ENCODE measurements at regions not wholly inside any gene's neighbourhood (a gene's known extent, or its start where the extent isn't known, plus 50 kb on each side); places are given as distances from the start of the nearest gene placed in this dataset.
A peak's percentile ranks its signal among the peaks of the same experiment; 100 is the strongest.

GRCh38 chr3:17846466-17846865 is 104.0 kb upstream of the TBC1D5 start:
- DNase-seq (ENCODE audit: low read depth), result no peak
- TF ChIP-seq POLR2A (IDR thresholded peaks at IDR 0.05; ENCODE audit: extremely low read depth, insufficient read length) (no peak), MAX (IDR thresholded peaks at IDR 0.05; ENCODE audit: low read depth, low read length) (no peak), CTCF (IDR thresholded peaks at IDR 0.05; ENCODE audit: low read depth, low read length) (no peak)
- no peak overlapping the region for H3K4me3 ChIP-seq (ENCODE audit: low read depth, low read length)

- TF ChIP-seq CTCF (IDR thresholded peaks at IDR 0.05; ENCODE audit: low read depth, low read length), result no peak
- no peak for TF ChIP-seq MAX (IDR thresholded peaks at IDR 0.05; ENCODE audit: low read depth, low read length)
- no peak for TF ChIP-seq MYC (IDR thresholded peaks at IDR 0.05; ENCODE audit: low read depth, low read length)
- no peak for TF ChIP-seq POLR2A (IDR thresholded peaks at IDR 0.05; ENCODE audit: extremely low read depth, insufficient read length)
- H3K4me3 ChIP-seq (ENCODE audit: low read depth, low read length), result no peak overlapping the region
- DNase-seq (ENCODE audit: low read depth), result no peak
Measured at GRCh38 chr3:17845026-17845812, 102.8 kb upstream of the TBC1D5 start.

- no peak for DNase-seq (ENCODE audit: low read depth)
- H3K4me3 ChIP-seq (ENCODE audit: low read depth, low read length), result no peak overlapping the region
- TF ChIP-seq CTCF (IDR thresholded peaks at IDR 0.05; ENCODE audit: low read depth, low read length) (no peak), MAX (IDR thresholded peaks at IDR 0.05; ENCODE audit: low read depth, low read length) (no peak), MYC (IDR thresholded peaks at IDR 0.05; ENCODE audit: low read depth, low read length) (no peak), POLR2A (IDR thresholded peaks at IDR 0.05; ENCODE audit: extremely low read depth, insufficient read length) (no peak)
Measured at GRCh38 chr3:17844236-17844635, 101.8 kb upstream of the TBC1D5 start.

- H3K4me3 ChIP-seq (ENCODE audit: low read depth, low read length), result no peak overlapping the region
- TF ChIP-seq CTCF (IDR thresholded peaks at IDR 0.05; ENCODE audit: low read depth, low read length) (peak; percentile 97), POLR2A (IDR thresholded peaks at IDR 0.05; ENCODE audit: extremely low read depth, insufficient read length) (no peak), MAX (IDR thresholded peaks at IDR 0.05; ENCODE audit: low read depth, low read length) (0 out of 2 replicates have a peak, but pooled peaks have one; percentile 45), MYC (IDR thresholded peaks at IDR 0.05; ENCODE audit: low read depth, low read length) (peak; percentile 59)
- DNase-seq (ENCODE audit: low read depth), result peak; percentile 79
Measured at GRCh38 chr3:17841190-17841828, 98.9 kb upstream of the TBC1D5 start.

GRCh38 chr3:17840651-17841050 is 98.2 kb upstream of the TBC1D5 start:
- no peak overlapping the region for H3K4me3 ChIP-seq (ENCODE audit: low read depth, low read length)
- TF ChIP-seq MAX (IDR thresholded peaks at IDR 0.05; ENCODE audit: low read depth, low read length) (no peak), MYC (IDR thresholded peaks at IDR 0.05; ENCODE audit: low read depth, low read length) (no peak), POLR2A (IDR thresholded peaks at IDR 0.05; ENCODE audit: extremely low read depth, insufficient read length) (no peak), CTCF (IDR thresholded peaks at IDR 0.05; ENCODE audit: low read depth, low read length) (no peak)
- no peak for DNase-seq (ENCODE audit: low read depth)

Measured in NB4 (cell line).